DMS153 treated with DMSO at 0.1 percent for 48 hours (cell line): ENCODE measurements at regions not wholly inside any gene's neighbourhood (a gene's known extent, or its start where the extent isn't known, plus 50 kb on each side); places are given as distances from the start of the nearest gene placed in this dataset.
"Not testable (repeated sequence)": the region's sequence is repeated elsewhere in the genome, so short reads cannot be mapped to it uniquely, and the experiment has no call there.

Experiments
- DNase-seq: peaks from one replicate; lab custom pipeline; 2025; ENCODE audit not compliant: unreplicated experiment; lab: John Stamatoyannopoulos, UW

DNA sequence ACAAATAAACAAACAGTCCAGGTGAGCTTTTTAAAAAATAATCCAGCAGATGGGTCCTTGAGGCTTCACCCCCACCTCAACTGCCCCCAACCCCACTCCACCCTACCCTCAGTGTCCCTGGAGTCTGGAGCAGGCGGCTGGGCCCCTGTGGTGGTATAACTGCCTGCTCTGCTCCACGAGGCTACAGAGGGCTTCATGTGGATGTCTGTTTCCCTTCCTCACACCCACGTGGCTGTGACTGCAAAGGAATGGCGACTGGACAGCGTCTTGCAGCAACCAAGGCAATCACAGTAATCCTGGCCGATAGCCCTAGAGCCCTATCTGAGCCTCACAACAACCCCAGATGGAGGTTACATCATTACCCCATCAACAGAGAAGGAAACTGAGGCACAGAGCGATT, 76.5 kb downstream of the SLC2A10 start:
- DNase-seq: no peak

DNA sequence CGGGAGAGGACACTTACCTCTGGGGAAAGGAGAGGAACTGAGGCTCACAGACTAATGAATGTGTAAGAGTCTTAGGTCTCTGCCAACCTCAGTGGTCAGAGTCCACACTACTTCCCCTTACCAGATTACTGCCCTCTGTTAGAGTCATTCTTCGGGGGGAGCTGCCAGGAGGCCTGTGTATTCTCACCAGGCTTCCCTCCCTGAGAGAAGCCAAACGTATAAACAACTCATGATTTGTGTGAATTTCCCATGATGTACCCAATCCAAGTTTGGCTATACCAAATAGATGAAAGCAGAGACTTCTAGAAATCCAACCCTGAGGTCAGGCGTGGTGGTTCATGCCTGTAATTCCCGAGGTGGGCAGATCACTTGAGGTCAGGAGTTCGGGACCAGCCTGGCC, 77.1 kb downstream of the SLC2A10 start:
- no peak for DNase-seq

GRCh38 chr20:46787991-46788762, 78.7 kb downstream of the SLC2A10 start:
- no peak for DNase-seq

GRCh38 chr20:46788763-46789091, 79.3 kb downstream of the SLC2A10 start:
- DNase-seq: not testable (repeated sequence)

DNA sequence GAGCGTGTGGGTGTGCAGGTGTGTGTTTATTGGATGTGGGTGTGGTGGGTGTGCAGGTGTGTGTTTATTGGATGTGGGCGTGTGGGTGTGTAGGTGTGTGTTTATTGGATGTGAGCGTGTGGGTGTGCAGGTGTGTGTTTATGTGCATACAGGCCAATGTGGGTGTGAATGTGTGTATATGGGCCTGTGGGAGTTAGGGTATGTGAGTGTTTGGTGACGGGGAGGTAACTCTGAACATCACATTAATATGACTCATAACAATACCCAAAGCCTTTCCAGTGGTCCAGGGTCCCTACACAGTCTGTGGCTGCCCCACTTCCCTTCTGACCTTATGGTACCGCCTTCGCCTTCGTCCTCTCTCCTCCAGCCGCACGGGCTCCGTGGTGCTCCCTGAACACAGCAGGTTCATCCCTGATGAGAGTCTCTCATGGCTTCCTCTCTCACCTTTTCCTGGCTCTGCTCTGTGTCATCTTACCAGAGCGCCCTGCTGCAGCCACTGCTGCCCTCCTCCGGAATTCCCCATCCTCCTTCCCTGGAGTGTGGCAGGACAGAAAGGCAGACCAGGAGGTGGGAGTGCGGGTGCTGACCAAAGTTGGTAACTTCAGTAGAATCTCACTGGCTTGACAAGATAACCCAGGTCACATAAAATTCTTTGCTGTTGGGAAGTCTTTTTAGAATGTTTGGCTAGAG, 80.0 kb downstream of the SLC2A10 start:
- no peak for DNase-seq

DNA sequence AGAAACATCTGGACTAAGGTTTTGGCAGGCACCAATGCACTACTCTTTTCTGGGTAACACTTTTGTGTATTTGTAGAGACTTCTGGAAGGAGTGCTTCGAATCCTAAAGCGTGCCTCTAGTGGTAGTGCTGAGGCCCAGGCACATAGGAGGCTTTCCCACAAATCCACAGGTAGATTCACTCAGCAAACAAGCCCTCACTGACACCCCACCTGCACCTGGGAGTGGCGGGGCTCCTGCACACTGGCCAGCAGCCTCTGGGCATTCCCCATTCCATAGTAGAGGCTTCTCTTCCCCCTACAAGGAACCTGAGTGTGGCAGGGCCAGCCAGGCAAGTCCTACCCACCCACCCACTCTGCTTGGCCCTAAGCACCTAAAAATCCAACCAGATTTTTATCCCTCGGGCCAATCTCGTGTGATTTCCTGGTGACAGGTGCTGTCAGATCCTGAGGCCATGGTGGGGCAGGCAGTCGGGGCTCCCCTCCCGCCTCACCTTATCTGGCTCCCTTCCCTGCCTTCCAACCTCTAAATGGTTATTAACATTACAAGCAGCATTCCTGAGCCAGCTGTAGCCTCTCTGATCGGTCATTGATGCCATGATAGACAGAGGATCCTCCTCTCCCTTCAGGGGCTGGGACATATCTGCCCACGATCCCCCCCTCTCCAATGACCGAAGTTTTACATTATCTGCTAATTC, 82.4 kb downstream of the SLC2A10 start:
- no peak for DNase-seq

DNA sequence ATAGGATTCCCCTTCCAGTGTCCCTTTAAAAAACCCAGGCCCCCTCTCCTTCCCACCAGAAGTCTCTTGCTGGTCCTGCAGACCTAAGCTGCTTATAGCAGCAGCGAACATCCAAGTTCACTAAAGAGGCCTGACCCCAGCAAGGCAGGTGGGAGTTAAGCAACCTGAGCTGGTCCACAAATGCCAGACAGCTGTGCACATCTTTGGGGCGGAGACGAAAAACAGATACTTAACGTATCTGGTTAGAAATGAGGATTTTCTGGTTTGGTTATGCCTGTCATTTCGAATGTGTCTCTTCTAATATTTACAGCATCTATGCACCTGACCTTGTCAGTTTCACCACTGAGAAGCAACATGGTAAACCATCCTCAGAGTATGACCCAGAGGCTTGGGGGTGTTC, 87.8 kb downstream of the SLC2A10 start:
- no peak for DNase-seq

DNA sequence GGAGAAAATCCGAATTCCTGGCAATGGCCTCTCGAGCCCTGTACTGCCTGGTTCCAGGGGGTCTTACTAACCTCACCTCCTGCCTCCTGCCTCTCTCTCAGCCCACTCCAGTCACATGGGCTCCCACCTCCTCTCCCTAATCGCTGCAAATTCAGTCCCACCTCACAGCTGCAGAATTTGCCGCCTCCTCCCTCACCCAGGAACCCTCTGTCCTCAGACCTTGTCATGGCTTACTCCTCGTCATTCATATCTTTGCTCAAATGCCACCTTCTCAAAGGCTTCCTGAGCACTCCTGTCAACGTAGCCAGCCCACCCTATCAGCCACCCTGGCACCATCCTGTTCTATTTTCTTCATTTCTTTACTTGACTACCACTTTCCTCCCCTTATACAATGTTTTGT, 89.0 kb downstream of the SLC2A10 start:
- DNase-seq: no peak

DNA sequence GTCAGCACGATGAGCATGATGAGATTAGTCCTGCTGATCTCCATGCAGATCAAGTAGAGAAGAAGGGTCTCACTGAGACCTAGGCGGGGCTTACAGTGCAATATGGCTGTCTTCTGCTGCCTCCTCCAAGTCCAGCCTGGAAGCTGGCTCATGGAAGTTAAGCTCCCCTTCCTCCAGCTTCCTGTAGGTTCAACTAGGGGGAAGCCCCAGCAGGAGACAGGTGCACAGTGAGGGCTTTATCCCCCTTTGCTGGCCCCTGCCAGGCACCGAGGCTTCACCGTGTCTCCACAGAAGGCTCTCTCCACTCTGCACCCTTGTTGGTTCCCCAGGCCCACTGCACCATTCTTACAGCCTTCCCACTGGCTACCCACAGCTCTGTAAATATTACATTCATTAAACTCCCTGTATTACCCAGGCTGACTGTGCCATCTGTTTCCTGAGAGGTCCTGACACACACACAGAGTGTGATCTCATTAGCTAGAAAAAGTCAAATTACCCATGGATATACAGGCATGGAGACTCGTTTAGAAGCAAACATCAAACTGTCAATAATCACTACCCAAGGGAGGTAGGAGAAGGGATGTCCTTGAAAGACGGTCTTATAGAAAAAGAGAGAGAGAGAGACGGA, 90.4 kb downstream of the SLC2A10 start:
- DNase-seq: peak; percentile 18

- no peak for DNase-seq
Measured at GRCh38 chr20:46800409-46800804, 91.0 kb downstream of the SLC2A10 start.

DNA sequence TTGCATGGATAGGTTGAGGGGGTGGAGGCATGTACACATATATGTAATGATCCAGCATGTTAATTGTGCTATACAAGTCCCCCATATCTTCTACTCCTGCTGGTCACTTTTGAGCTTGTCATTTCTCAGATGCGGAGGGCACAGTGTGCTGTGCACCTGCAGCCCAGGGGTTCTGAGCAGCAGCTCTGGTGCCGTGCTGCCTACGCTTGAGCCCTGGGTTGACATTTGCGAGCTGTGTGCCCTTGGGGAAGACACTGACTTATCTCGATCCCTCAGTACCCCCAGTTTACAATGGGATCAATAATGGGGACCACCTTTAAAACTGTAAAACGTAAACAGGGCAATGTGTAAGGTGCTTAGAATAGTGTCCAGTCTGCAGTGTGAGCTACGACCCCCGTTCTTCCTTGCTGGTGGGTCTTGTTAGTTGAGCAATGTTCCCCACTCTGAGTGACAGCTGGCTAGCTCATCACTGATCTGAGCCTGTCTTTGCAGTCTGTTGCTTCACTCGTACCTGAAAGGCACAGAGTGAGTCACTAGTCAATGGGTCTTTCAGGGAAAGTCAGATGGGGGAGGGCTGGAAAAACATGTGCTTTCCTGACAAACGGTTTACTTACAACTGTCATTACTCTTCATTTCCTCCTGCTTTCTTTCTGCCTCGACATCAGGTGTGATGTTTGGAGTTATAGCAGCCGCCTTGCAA, 91.7 kb downstream of the SLC2A10 start:
- DNase-seq: no peak

- no peak for DNase-seq
Measured at GRCh38 chr20:46802722-46803121, 91.9 kb upstream of the EYA2 start.

DNA sequence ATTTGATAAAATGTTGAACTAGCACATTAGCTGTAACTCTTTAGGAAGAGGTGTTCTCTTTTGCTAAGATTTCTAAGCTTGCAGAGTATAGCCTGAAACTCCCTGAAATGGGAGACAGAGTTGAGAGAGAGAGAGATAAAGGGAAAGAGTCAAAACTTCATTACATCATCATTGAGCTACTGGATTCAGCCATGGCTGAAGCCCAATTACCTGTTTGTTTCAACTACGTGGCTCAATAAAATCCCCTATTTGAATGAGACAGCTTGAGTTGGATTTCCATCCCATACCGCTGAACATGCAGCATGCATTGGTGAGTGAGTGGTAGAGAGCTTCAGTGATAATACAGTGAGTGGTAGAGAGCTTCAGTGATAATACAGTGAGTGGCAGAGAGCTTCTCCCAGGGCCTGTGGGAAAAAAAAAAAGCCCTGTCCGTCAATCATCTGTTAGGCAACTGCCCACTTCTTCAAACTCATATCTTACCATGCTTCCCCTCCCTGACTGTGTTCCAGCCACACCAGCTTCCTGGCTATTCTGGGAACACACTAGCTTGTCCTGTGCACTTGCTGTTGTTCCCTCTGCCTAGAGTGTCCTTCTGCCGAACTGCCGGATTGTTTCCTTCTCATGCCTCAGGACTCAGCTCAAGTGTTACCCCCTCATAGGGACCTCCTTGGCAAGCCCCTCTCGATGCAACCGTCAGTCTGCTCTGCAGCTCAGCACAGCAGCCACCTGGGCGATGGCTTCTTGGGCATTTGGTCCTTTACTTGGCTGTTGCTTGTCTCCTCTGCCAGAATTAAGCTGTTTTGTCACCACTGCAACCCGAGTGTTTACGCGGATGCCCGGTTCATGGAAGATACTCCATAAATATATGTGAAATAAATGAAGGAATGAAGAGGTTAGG, 91.3 kb upstream of the EYA2 start:
- DNase-seq: no peak

GRCh38 chr20:46804126-46804525, 90.5 kb upstream of the EYA2 start:
- DNase-seq: no peak

DNA sequence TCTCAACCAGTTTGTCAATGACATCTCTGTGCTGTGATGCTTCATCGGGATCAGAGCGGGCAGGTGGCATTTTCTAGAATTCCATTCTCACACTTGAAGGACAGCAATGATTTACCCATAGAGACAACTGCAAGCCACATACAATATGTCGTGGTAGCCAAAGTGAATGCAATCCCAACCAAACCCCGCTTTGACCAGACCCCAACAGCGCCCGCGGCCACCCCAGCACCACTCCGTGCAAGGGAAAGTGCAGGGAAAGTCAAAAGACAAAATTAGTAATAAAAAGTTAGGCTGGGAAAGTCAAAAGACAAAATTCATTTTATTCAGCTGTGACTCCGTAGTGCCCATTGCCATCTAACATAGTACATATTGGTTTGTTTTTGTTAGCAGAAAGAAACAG, 88.8 kb upstream of the EYA2 start:
- no peak for DNase-seq

- no peak for DNase-seq
Measured at GRCh38 chr20:46807998-46808397, 86.6 kb upstream of the EYA2 start.

DNA sequence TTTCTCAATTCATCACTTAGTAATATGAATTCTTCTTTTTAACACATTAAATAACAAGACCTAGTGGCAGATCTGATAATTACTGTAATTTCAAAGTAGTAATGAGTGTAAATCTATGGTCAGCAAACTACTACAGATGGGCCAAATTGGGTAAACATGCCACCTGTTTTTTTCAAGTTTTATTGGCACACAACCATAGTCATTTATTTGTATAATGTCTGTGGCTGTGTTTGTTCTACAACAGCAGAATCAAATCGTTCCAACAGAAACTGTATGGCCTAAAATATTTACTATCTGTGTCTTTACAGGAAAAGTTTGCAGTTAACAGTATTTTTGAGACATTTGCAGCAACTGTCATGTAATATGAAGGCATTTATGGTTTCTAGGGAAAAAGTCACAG, 86.1 kb upstream of the EYA2 start:
- no peak for DNase-seq

GRCh38 chr20:46809706-46810360, 84.8 kb upstream of the EYA2 start:
- no peak for DNase-seq

- peak; percentile 20 for DNase-seq
Measured at GRCh38 chr20:46810448-46811223, 84.0 kb upstream of the EYA2 start.
